ENCODE measurements at regions not wholly inside any gene's neighbourhood (a gene's known extent, or its start where the extent isn't known, plus 50 kb on each side); places are given as distances from the start of the nearest gene placed in this dataset.

DNA sequence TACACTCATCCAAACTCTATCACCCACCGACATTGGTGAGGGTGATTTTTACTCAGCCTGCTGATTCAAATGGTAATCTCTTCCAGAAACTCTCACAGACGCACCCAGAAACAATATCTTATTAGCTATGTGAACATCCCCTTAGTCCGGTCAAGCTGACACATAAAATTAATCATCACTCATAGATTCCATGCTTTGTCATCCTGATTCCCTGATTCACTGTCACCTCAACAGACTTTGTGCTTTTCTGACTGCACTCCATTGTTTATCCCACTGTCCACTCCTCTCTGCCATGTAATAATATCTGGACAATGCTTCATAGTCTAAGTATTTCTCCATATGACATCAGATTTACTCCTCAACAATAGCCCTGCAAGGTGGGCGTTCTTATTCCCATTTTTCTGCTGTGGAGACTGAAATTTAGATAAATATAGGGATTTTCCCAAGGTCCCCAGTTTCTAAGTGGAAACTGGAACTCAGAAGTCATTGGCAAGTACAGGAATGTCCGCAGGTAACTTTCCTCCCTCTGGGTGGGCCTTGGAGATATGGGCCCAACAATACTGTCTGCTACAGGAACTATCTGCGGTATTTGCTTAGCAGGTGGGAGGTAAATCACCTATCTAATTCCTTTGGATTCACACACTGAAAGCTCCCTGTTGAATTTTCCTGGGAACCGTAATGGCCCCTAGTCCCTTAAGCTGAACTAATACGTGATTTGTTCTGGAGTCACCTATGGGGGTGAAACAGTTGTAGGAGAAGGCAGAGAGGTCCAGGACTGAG is 228.6 kb upstream of the BCOR start:
- ATAC-seq (no peak), DNase-seq (no peak)
- TF ChIP-seq, protein P1, sequence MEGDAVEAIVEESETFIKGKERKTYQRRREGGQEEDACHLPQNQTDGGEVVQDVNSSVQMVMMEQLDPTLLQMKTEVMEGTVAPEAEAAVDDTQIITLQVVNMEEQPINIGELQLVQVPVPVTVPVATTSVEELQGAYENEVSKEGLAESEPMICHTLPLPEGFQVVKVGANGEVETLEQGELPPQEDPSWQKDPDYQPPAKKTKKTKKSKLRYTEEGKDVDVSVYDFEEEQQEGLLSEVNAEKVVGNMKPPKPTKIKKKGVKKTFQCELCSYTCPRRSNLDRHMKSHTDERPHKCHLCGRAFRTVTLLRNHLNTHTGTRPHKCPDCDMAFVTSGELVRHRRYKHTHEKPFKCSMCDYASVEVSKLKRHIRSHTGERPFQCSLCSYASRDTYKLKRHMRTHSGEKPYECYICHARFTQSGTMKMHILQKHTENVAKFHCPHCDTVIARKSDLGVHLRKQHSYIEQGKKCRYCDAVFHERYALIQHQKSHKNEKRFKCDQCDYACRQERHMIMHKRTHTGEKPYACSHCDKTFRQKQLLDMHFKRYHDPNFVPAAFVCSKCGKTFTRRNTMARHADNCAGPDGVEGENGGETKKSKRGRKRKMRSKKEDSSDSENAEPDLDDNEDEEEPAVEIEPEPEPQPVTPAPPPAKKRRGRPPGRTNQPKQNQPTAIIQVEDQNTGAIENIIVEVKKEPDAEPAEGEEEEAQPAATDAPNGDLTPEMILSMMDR (IDR thresholded peaks at IDR 0.05): no peak
- Histone ChIP-seq H3K27ac (no peak overlapping the region), H3K4me1 (no peaks in the 10 kb centered on the region), H3K9me3 (peaks cover 0 to 3% (median 0%) of the 10 kb centered on the region in 11 donors), H3K4me3 (no peak overlapping the region), H3K27me3 (peaks cover 0 to 31% (median 0%) of the 10 kb centered on the region in 7 donors), H3K36me3 (no peaks in the 10 kb centered on the region)
- intact Hi-C loops (cut with DNase I): no loop called here
- 92 to 93% methylated on average over 8 of the region's 8 CpGs for WGBS, 2 donors

GRCh38 chrX:40325161-40325560 is 227.4 kb upstream of the BCOR start:
- no peak overlapping the region for H3K4me3 ChIP-seq
- 91 to 96% methylated on average over 11 of the region's 11 CpGs for WGBS, 2 donors
- ATAC-seq (no peak), DNase-seq (no peak)
- no peaks in the 10 kb centered on the region for H3K4me1 ChIP-seq
- no peaks in the 10 kb centered on the region for H3K36me3 ChIP-seq
- H3K27me3 ChIP-seq: peaks cover 0 to 31% (median 0%) of the 10 kb centered on the region in 7 donors
- H3K27ac ChIP-seq: no peak overlapping the region
- peaks cover 0 to 14% (median 0%) of the 10 kb centered on the region in 11 donors for H3K9me3 ChIP-seq
- intact Hi-C loops (cut with DNase I): no loop called here
- TF ChIP-seq, protein P1 (IDR thresholded peaks at IDR 0.05): no peak

DNA sequence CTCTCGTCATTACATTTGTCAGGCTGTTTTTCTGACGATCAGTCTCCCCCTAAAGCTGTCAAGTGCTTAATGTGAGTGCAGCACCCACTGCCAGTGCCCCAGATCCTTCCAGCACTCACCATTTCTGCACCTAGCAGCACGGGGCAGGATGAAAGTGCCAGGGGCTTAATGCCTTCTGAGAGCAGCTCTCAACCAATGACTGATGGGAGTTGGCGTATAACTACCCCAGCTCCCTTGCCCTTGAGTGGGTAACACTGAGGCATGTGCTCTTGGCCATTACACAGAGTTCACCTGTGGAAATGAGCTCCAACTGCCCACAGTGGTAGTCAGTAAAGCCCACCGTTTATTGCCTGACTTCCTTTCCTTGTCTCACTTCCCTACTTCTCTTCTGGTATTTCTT is 226.2 kb upstream of the BCOR start:
- Histone ChIP-seq H3K4me1 (no peaks in the 10 kb centered on the region), H3K36me3 (no peaks in the 10 kb centered on the region), H3K27me3 (peaks cover 0 to 28% (median 0%) of the 10 kb centered on the region in 7 donors), H3K4me3 (no peak overlapping the region), H3K9me3 (peaks cover 0 to 23% (median 0%) of the 10 kb centered on the region in 11 donors), H3K27ac (no peak overlapping the region)
- WGBS, 2 donors: 75 to 80% methylated on average over 5 of the region's 5 CpGs
- no peak for ATAC-seq
- DNase-seq: no peak
- TF ChIP-seq, protein P1 (IDR thresholded peaks at IDR 0.05): no peak
- intact Hi-C loops (cut with DNase I): no loop called here

DNA sequence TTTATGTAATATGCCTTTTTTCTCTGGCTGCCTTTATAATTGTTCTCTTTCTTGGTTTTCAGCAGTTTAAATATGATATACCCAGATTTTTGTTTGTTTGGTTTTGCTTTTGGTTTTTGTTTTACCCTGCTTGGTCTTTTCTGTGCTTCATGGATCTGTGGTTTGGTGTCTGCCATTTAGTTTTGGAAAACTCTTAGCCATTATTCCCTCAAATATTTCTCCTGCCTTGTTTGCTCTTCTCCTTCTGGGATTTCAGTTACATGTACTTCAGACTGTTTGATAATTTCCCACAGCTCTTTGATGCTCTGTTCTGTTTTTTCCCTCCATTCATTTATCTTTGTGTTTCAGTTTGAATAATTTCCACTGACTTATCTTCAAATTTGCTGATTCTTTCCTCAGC is 223.1 kb upstream of the BCOR start:
- no peak overlapping the region for H3K4me3 ChIP-seq
- H3K27ac ChIP-seq: no peak overlapping the region
- no peaks in the 10 kb centered on the region for H3K4me1 ChIP-seq
- DNase-seq (no peak), ATAC-seq (no peak)
- H3K9me3 ChIP-seq: peaks cover 0 to 50% (median 0%) of the 10 kb centered on the region in 11 donors
- peaks cover 0 to 14% (median 0%) of the 10 kb centered on the region in 7 donors for H3K27me3 ChIP-seq
- H3K36me3 ChIP-seq: no peaks in the 10 kb centered on the region
- TF ChIP-seq, protein P1 (IDR thresholded peaks at IDR 0.05): no peak
- intact Hi-C loops (cut with DNase I): no loop called here
